ENCODE measurements at regions not wholly inside any gene's neighbourhood (a gene's known extent, or its start where the extent isn't known, plus 50 kb on each side); places are given as distances from the start of the nearest gene placed in this dataset.

GRCh38 chr2:78262713-78263375 lies 740.7 kb upstream of the LRRTM4 start:
- Histone ChIP-seq H3K9ac (ENCODE audit: low read depth in 1 of 2, low read length in 2 of 2) (no peak overlapping the region), H3K27me3 (ENCODE audit: control insufficient read depth in 4 of 4, insufficient read depth in 4 of 4, low read length in 3 of 4) (no peaks in the 10 kb centered on the region), H3K36me3 (ENCODE audit: control insufficient read depth in 4 of 4, insufficient read depth in 3 of 4, low read depth in 1 of 4, low read length in 3 of 4) (no peaks in the 10 kb centered on the region), H3K27ac (ENCODE audit: low read depth in 1 of 2, low read length in 2 of 2) (no peak overlapping the region), H3K4me3 (ENCODE audit: low read depth in 1 of 3, low read length in 3 of 3) (no peak overlapping the region), H3K4me1 (ENCODE audit: control insufficient read depth in 4 of 4, insufficient read depth in 4 of 4, low read length in 3 of 4) (no peaks in the 10 kb centered on the region), H3K9me3 (ENCODE audit: control insufficient read depth in 4 of 4, low read length in 3 of 4) (no peaks in the 10 kb centered on the region)
- 72% methylated on average over 2 of the region's 2 CpGs for WGBS
- TF ChIP-seq REST (IDR thresholded peaks at IDR 0.05), result no peak
- no peak for TF ChIP-seq HNF4A (conservative IDR thresholded peaks at IDR 0.05)
- TF ChIP-seq ZBTB33 (IDR thresholded peaks at IDR 0.05), result no peak
- no peak for TF ChIP-seq RAD21 (IDR thresholded peaks at IDR 0.05)
- TF ChIP-seq MAX (IDR thresholded peaks at IDR 0.05), result no peak
- TF ChIP-seq CTCF (IDR thresholded peaks at IDR 0.05; ENCODE audit: low read depth, low read length, missing input control), result no peak
- TF ChIP-seq RXRA (IDR thresholded peaks at IDR 0.05), result no peak
- no peak for TF ChIP-seq HNF4G (IDR thresholded peaks at IDR 0.05)
- no peak for TF ChIP-seq GABPA (IDR thresholded peaks at IDR 0.05 in 1 of 2, conservative IDR thresholded peaks at IDR 0.05 in 1 of 2)
- TF ChIP-seq NR2F2 (IDR thresholded peaks at IDR 0.05), result no peak
- no peak for TF ChIP-seq FOXA2 (IDR thresholded peaks at IDR 0.05)
- TF ChIP-seq TAF1 (conservative IDR thresholded peaks at IDR 0.05), result no peak
- TF ChIP-seq JUND (IDR thresholded peaks at IDR 0.05), result no peak
- no peak for TF ChIP-seq YY1 (IDR thresholded peaks at IDR 0.05)
- no peak for TF ChIP-seq SP1 (IDR thresholded peaks at IDR 0.05)
- no peak for DNase-seq (ENCODE audit: low spot score)

- Histone ChIP-seq H3K9me3 (ENCODE audit: control insufficient read depth in 4 of 4, low read length in 3 of 4) (no peaks in the 10 kb centered on the region), H3K4me3 (ENCODE audit: low read depth in 1 of 3, low read length in 3 of 3) (no peak overlapping the region), H3K9ac (ENCODE audit: low read depth in 1 of 2, low read length in 2 of 2) (no peak overlapping the region), H3K27ac (ENCODE audit: low read depth in 1 of 2, low read length in 2 of 2) (no peak overlapping the region), H3K36me3 (ENCODE audit: control insufficient read depth in 4 of 4, insufficient read depth in 3 of 4, low read depth in 1 of 4, low read length in 3 of 4) (no peaks in the 10 kb centered on the region), H3K27me3 (ENCODE audit: control insufficient read depth in 4 of 4, insufficient read depth in 4 of 4, low read length in 3 of 4) (no peaks in the 10 kb centered on the region), H3K4me1 (ENCODE audit: control insufficient read depth in 4 of 4, insufficient read depth in 4 of 4, low read length in 3 of 4) (no peaks in the 10 kb centered on the region)
- no peak for TF ChIP-seq CTCF (IDR thresholded peaks at IDR 0.05; ENCODE audit: low read depth, low read length, missing input control)
- TF ChIP-seq RAD21 (IDR thresholded peaks at IDR 0.05), result no peak
- no peak for TF ChIP-seq HNF4A (conservative IDR thresholded peaks at IDR 0.05)
- no peak for TF ChIP-seq FOXA2 (IDR thresholded peaks at IDR 0.05)
- no peak for DNase-seq (ENCODE audit: low spot score)
- 48% methylated on average over 1 of the region's 1 CpG for WGBS
Measured at GRCh38 chr2:78263571-78263970, 741.4 kb upstream of the LRRTM4 start.
